Chondrocyte (in vitro differentiated cells): ENCODE measurements at regions not wholly inside any gene's neighbourhood (a gene's known extent, or its start where the extent isn't known, plus 50 kb on each side); places are given as distances from the start of the nearest gene placed in this dataset.

Experiments
- DNase-seq: peaks from one replicate; pipeline ENCODE4 v3.0.0; 2021; ENCODE audit warnings: mixed read lengths, low spot score
- H3K27ac Mint-ChIP-seq: one replicate; pipeline ENCODE4 v1.8.0; 2021; ENCODE audit warnings: mild to moderate bottlenecking, moderate library complexity, mixed read lengths; ENCODE audit not compliant: unreplicated experiment
- H3K27me3 Mint-ChIP-seq: 2 replicates; pipeline ENCODE4 v1.8.0; 2021; ENCODE audit warnings: low read depth, mixed read lengths
- H3K36me3 Mint-ChIP-seq: 2 replicates; pipeline ENCODE4 v1.8.0; 2021; ENCODE audit warnings: low read depth, mixed read lengths
- H3K4me1 Mint-ChIP-seq: 2 replicates; pipeline ENCODE4 v1.8.0; 2021; ENCODE audit warnings: low read depth, mild to moderate bottlenecking, mixed read lengths
- H3K4me3 Mint-ChIP-seq: one replicate; pipeline ENCODE4 v1.8.0; 2021; ENCODE audit warnings: mild to moderate bottlenecking, moderate library complexity, mixed read lengths; ENCODE audit not compliant: unreplicated experiment
- H3K9me3 Mint-ChIP-seq: 2 replicates; pipeline ENCODE4 v1.8.0; 2021; ENCODE audit warnings: low read depth, mixed read lengths
- TF ChIP-seq, protein P1 (sequence below): fragments of 200-600 bp; sonication (generic); IDR thresholded peaks from 2 replicates; pipeline ENCODE4 v1.5.0; 2021; ENCODE audit warnings: antibody characterized with exemption, mild to moderate bottlenecking, moderate library complexity

DNA sequence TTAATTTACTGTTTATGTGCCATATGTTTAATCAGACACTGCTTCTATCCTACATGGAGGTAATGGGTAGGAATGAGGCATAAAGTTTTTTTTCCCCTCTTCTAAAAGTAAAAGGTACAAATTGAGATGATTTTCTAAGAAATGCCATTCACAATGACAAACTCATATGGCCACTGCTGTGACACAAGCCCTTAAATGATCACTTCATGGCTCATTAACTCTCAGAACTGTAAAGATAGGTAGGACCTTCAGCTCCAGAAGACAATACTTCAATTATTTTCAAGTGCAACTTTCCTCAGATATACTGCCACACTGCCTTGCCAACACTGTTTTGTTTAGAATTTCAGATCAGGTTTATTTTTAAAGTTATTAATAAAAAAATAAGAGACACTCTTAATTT, 362.9 kb upstream of the ZNF608 start:
- Mint-ChIP-seq H3K36me3 (peaks cover 1% of the 10 kb centered on the region), H3K27me3 (no peaks in the 10 kb centered on the region), H3K27ac (no peak overlapping the region), H3K9me3 (peaks cover 2% of the 10 kb centered on the region), H3K4me1 (peaks cover 7% of the 10 kb centered on the region), H3K4me3 (no peak overlapping the region)
- TF ChIP-seq, protein P1, sequence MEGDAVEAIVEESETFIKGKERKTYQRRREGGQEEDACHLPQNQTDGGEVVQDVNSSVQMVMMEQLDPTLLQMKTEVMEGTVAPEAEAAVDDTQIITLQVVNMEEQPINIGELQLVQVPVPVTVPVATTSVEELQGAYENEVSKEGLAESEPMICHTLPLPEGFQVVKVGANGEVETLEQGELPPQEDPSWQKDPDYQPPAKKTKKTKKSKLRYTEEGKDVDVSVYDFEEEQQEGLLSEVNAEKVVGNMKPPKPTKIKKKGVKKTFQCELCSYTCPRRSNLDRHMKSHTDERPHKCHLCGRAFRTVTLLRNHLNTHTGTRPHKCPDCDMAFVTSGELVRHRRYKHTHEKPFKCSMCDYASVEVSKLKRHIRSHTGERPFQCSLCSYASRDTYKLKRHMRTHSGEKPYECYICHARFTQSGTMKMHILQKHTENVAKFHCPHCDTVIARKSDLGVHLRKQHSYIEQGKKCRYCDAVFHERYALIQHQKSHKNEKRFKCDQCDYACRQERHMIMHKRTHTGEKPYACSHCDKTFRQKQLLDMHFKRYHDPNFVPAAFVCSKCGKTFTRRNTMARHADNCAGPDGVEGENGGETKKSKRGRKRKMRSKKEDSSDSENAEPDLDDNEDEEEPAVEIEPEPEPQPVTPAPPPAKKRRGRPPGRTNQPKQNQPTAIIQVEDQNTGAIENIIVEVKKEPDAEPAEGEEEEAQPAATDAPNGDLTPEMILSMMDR = no peak
- no peak for DNase-seq

DNA sequence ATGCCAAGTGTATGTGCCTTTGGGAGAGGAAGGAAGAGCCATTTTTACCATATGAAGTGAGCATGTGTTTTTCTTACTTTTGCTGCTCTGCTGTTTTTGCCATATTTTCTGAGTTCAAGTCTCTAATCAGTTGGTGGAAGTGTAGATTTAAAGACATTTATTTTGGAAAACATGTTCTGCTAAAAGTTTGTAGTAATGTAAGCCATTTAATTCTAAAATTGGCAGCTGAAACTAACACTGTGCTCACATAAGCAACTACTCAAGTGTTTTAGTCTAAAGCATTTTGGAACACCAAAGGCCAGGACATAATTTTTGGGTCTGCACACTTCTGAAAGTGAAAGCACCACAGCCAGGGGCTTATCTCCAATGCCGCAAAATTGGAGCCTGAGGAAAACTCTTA, 363.4 kb upstream of the ZNF608 start:
- H3K36me3 Mint-ChIP-seq = peaks cover 1% of the 10 kb centered on the region
- H3K4me3 Mint-ChIP-seq = no peak overlapping the region
- peaks cover 2% of the 10 kb centered on the region for H3K9me3 Mint-ChIP-seq
- H3K27me3 Mint-ChIP-seq = no peaks in the 10 kb centered on the region
- DNase-seq = no peak
- no peak overlapping the region for H3K27ac Mint-ChIP-seq
- H3K4me1 Mint-ChIP-seq = peaks cover 7% of the 10 kb centered on the region
- TF ChIP-seq, protein P1 = no peak

DNA sequence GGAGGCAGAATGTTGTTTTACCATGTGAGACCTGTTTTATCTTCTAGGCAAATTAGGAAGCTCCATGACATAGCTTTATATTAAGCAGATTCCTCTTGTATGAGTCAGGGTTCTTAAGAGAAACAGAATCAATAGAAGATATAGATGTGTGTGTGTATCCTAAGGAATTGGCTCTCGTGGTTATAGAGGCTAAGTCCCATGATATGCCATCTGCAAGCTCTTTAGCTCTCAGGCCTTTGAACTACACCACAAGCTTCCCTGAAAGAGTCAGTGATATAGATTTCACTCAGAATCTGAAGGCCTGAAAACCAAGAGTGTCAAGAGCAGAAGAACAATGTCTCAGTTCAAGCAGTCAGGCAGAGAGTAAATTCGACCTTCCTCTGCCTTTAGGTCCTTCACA, 365.8 kb upstream of the ZNF608 start:
- H3K4me1 Mint-ChIP-seq = peaks cover 7% of the 10 kb centered on the region
- no peaks in the 10 kb centered on the region for H3K27me3 Mint-ChIP-seq
- TF ChIP-seq, protein P1 = no peak
- H3K9me3 Mint-ChIP-seq = peaks cover 2% of the 10 kb centered on the region
- H3K27ac Mint-ChIP-seq = no peak overlapping the region
- peaks cover 1% of the 10 kb centered on the region for H3K36me3 Mint-ChIP-seq
- no peak overlapping the region for H3K4me3 Mint-ChIP-seq
- no peak for DNase-seq

DNA sequence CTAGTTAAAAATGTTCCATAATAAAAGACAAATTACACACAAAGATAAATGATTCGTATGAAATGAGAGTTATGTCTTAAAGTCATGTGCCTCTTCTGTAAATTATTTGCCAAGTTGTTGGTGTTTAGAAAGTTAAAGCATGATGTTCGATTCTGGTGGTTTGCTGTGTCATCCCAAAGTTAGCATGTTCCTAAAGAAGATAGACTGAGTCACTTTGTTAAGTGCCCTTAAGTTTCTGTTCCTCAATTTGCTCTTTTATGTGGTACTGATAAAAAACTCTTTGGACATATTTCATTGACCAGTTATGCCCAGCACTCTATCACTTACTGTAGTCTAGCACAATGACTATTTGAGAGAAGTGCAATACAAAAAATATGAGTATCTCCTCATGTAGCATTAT, 366.9 kb upstream of the ZNF608 start:
- Mint-ChIP-seq H3K4me1 (no peaks in the 10 kb centered on the region), H3K9me3 (peaks cover 2% of the 10 kb centered on the region), H3K27ac (no peak overlapping the region)

DNA sequence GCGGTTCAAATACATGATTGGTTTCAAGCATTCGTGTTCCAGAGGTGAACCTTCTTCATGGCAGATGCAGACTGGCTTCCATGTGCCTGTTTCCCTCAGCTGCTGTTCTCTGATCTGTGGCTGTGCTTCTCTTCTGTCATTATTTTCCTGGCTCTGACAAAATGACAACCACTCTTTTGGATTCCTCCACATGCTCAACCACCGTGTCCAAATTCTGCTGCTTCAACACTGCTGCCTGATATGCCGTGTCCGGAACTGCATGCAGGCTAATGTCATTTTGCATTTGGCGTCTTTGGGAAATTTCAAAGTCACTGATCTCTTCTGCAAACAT, 368.7 kb upstream of the ZNF608 start:
- TF ChIP-seq, protein P1 = no peak
- Mint-ChIP-seq H3K36me3 (peaks cover 7% of the 10 kb centered on the region), H3K27ac (no peak overlapping the region), H3K4me1 (no peaks in the 10 kb centered on the region), H3K4me3 (no peak overlapping the region), H3K9me3 (peaks cover 2% of the 10 kb centered on the region), H3K27me3 (no peaks in the 10 kb centered on the region)
- no peak for DNase-seq

More for the DNA sequence above, 366.9 kb upstream of the ZNF608 start:
- Mint-ChIP-seq H3K36me3 (peaks cover 6% of the 10 kb centered on the region), H3K4me3 (no peak overlapping the region), H3K27me3 (no peaks in the 10 kb centered on the region)
- no peak for DNase-seq
- TF ChIP-seq, protein P1 = no peak
